Omental fat pad (tissue), 3 donors: ENCODE measurements at regions not wholly inside any gene's neighbourhood (a gene's known extent, or its start where the extent isn't known, plus 50 kb on each side); places are given as distances from the start of the nearest gene placed in this dataset.

ENCODE experiments used
- ATAC-seq: fragments of 150-250 bp; one replicate; pipeline ENCODE4 v1.9.1; 2016; ENCODE audit warnings: mild to moderate bottlenecking, moderate library complexity; ENCODE audit not compliant: low FRiP score
- DNase-seq: peaks from one replicate; pipeline ENCODE4 v3.0.0-alpha.2; 2019; ENCODE audit warnings: low spot score
- CTCF ChIP-seq, 3 donors: fragments of 450-650 bp; IDR thresholded peaks; one replicate each; pipeline ENCODE4 v1.5.1; 2016 to 2017; ENCODE audit warnings: antibody characterized with exemption in 3 of 3, mild to moderate bottlenecking in 3 of 3, moderate library complexity in 2 of 3

- no peak for TF ChIP-seq CTCF (IDR thresholded peaks at IDR 0.05)
- DNase-seq: no peak
- no peak for ATAC-seq
These were observed 105.7 kb upstream of the PPM1H start for GRCh38 chr12:63040526-63041220.

- ATAC-seq: no peak
- no peak for DNase-seq
- TF ChIP-seq CTCF (IDR thresholded peaks at IDR 0.05): no peak
These were observed 103.8 kb upstream of the PPM1H start for GRCh38 chr12:63038713-63039100.

GRCh38 chr12:63037746-63038712, 103.1 kb upstream of the PPM1H start:
- DNase-seq (no peak), ATAC-seq (no peak)
- TF ChIP-seq CTCF (IDR thresholded peaks at IDR 0.05): no peak

- no peak for ATAC-seq
- no peak for DNase-seq
- TF ChIP-seq CTCF (IDR thresholded peaks at IDR 0.05): no peak
These were observed 102.0 kb upstream of the PPM1H start for GRCh38 chr12:63036974-63037335.

- ATAC-seq: no peak
- no peak for TF ChIP-seq CTCF (IDR thresholded peaks at IDR 0.05)
- no peak for DNase-seq
These were observed 101.4 kb upstream of the PPM1H start for GRCh38 chr12:63036216-63036973.

GRCh38 chr12:63034601-63035000, 99.7 kb upstream of the PPM1H start:
- DNase-seq (no peak), ATAC-seq (no peak)
- no peak for TF ChIP-seq CTCF (IDR thresholded peaks at IDR 0.05)
